DOHH2 (cell line): ENCODE measurements at regions not wholly inside any gene's neighbourhood (a gene's known extent, or its start where the extent isn't known, plus 50 kb on each side); places are given as distances from the start of the nearest gene placed in this dataset.

Source experiments
- EZH2phosphoT487 ChIP-seq: fragments of 200-600 bp; sonication (generic); IDR thresholded peaks from 2 replicates; pipeline ENCODE4 v1.6.1; 2017; ENCODE audit warnings: borderline replicate concordance, mild to moderate bottlenecking, antibody characterized with exemption, low read length, moderate library complexity, mixed read lengths
- TF ChIP-seq, protein P1 (sequence below): fragments of 200-600 bp; sonication (generic); IDR thresholded peaks from one replicate; pipeline ENCODE4 v1.5.1; 2014; ENCODE audit warnings: antibody characterized with exemption, mild to moderate bottlenecking, low read depth, low read length; ENCODE audit not compliant: poor library complexity, severe bottlenecking

DNA sequence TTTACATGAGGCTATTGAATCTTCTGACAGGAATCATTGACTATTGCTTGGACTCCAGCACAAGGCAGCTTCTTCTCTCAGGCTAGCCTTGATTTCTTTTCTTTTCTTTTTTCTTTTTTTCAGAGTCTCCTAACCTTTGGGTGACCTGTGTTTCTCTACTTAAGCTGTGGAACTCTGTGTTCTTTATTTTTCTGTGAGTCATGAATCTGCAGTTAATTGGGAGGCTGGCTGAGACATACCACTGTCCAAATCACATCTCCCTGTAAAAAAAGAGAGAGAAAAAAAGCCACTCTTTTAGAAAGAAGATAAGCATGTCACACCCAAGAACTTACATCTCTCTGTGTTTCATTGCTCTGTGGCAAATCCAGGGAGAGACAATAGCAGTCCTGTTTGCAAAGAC is 681.2 kb upstream of the TSPY4 start:
- TF ChIP-seq, protein P1, sequence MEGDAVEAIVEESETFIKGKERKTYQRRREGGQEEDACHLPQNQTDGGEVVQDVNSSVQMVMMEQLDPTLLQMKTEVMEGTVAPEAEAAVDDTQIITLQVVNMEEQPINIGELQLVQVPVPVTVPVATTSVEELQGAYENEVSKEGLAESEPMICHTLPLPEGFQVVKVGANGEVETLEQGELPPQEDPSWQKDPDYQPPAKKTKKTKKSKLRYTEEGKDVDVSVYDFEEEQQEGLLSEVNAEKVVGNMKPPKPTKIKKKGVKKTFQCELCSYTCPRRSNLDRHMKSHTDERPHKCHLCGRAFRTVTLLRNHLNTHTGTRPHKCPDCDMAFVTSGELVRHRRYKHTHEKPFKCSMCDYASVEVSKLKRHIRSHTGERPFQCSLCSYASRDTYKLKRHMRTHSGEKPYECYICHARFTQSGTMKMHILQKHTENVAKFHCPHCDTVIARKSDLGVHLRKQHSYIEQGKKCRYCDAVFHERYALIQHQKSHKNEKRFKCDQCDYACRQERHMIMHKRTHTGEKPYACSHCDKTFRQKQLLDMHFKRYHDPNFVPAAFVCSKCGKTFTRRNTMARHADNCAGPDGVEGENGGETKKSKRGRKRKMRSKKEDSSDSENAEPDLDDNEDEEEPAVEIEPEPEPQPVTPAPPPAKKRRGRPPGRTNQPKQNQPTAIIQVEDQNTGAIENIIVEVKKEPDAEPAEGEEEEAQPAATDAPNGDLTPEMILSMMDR: no peak
- TF ChIP-seq EZH2phosphoT487: no peak
